ENCODE measurements at regions not wholly inside any gene's neighbourhood (a gene's known extent, or its start where the extent isn't known, plus 50 kb on each side); places are given as distances from the start of the nearest gene placed in this dataset.

- DNase-seq = no peak
- intact Hi-C loops (cut with micrococcal nuclease) = no loop called here
- no peaks in the 10 kb centered on the region for H3K9me3 ChIP-seq (replicated peaks)
- no peaks in the 10 kb centered on the region for H3K36me3 ChIP-seq
- no peak overlapping the region for H3K27ac ChIP-seq (replicated peaks)
- no peak overlapping the region for H3K4me3 ChIP-seq
- H3K4me1 ChIP-seq = no peaks in the 10 kb centered on the region
- no peaks in the 10 kb centered on the region for H3K27me3 ChIP-seq (ENCODE audit: low read depth)
- TF ChIP-seq CTCF (IDR thresholded peaks at IDR 0.05; ENCODE audit: borderline replicate concordance) = no peak
Observed at GRCh38 chr6:56334937-56335336, 87.6 kb upstream of the COL21A1 start.

- no peak for DNase-seq
- Histone ChIP-seq H3K36me3 (no peaks in the 10 kb centered on the region), H3K27ac (replicated peaks) (no peak overlapping the region), H3K27me3 (ENCODE audit: low read depth) (no peaks in the 10 kb centered on the region), H3K4me1 (no peaks in the 10 kb centered on the region), H3K4me3 (no peak overlapping the region), H3K9me3 (replicated peaks) (no peaks in the 10 kb centered on the region)
- intact Hi-C loops (cut with micrococcal nuclease) = no loop called here
- no peak for TF ChIP-seq CTCF (IDR thresholded peaks at IDR 0.05; ENCODE audit: borderline replicate concordance)
Observed at GRCh38 chr6:56329271-56330050, 82.1 kb upstream of the COL21A1 start.

- H3K9me3 ChIP-seq (replicated peaks) = no peaks in the 10 kb centered on the region
- intact Hi-C loops (cut with micrococcal nuclease) = no loop called here
- H3K27me3 ChIP-seq (ENCODE audit: low read depth) = no peaks in the 10 kb centered on the region
- no peak overlapping the region for H3K27ac ChIP-seq (replicated peaks)
- H3K36me3 ChIP-seq = no peaks in the 10 kb centered on the region
- no peak for DNase-seq
- TF ChIP-seq CTCF (IDR thresholded peaks at IDR 0.05; ENCODE audit: borderline replicate concordance) = no peak
- no peak overlapping the region for H3K4me3 ChIP-seq
- H3K4me1 ChIP-seq = no peaks in the 10 kb centered on the region
Observed at GRCh38 chr6:56328728-56329090, 81.3 kb upstream of the COL21A1 start.

- TF ChIP-seq CTCF (IDR thresholded peaks at IDR 0.05; ENCODE audit: borderline replicate concordance) = no peak
- Histone ChIP-seq H3K9me3 (replicated peaks) (no peaks in the 10 kb centered on the region), H3K36me3 (no peaks in the 10 kb centered on the region), H3K4me1 (no peaks in the 10 kb centered on the region), H3K27ac (replicated peaks) (no peak overlapping the region), H3K4me3 (no peak overlapping the region), H3K27me3 (ENCODE audit: low read depth) (no peaks in the 10 kb centered on the region)
- intact Hi-C loops (cut with micrococcal nuclease) = no loop called here
- DNase-seq = no peak
Observed at GRCh38 chr6:56327946-56328727, 80.8 kb upstream of the COL21A1 start.

- Histone ChIP-seq H3K27ac (replicated peaks) (no peak overlapping the region), H3K4me3 (no peak overlapping the region), H3K9me3 (replicated peaks) (no peaks in the 10 kb centered on the region), H3K36me3 (no peaks in the 10 kb centered on the region), H3K27me3 (ENCODE audit: low read depth) (no peaks in the 10 kb centered on the region), H3K4me1 (no peaks in the 10 kb centered on the region)
- DNase-seq = no peak
- TF ChIP-seq CTCF (IDR thresholded peaks at IDR 0.05; ENCODE audit: borderline replicate concordance) = no peak
- intact Hi-C loops (cut with micrococcal nuclease) = no loop called here
Observed at GRCh38 chr6:56324396-56324795, 77.0 kb upstream of the COL21A1 start.
